AG20443 (cell line): ENCODE measurements at regions not wholly inside any gene's neighbourhood (a gene's known extent, or its start where the extent isn't known, plus 50 kb on each side); places are given as distances from the start of the nearest gene placed in this dataset.
A peak's percentile ranks its signal among the peaks of the same experiment; 100 is the strongest.

ENCODE experiments used
- DNase-seq: peaks from one replicate; pipeline ENCODE4 v3.0.0; 2012; ENCODE audit warnings: low spot score, mixed read lengths

DNA sequence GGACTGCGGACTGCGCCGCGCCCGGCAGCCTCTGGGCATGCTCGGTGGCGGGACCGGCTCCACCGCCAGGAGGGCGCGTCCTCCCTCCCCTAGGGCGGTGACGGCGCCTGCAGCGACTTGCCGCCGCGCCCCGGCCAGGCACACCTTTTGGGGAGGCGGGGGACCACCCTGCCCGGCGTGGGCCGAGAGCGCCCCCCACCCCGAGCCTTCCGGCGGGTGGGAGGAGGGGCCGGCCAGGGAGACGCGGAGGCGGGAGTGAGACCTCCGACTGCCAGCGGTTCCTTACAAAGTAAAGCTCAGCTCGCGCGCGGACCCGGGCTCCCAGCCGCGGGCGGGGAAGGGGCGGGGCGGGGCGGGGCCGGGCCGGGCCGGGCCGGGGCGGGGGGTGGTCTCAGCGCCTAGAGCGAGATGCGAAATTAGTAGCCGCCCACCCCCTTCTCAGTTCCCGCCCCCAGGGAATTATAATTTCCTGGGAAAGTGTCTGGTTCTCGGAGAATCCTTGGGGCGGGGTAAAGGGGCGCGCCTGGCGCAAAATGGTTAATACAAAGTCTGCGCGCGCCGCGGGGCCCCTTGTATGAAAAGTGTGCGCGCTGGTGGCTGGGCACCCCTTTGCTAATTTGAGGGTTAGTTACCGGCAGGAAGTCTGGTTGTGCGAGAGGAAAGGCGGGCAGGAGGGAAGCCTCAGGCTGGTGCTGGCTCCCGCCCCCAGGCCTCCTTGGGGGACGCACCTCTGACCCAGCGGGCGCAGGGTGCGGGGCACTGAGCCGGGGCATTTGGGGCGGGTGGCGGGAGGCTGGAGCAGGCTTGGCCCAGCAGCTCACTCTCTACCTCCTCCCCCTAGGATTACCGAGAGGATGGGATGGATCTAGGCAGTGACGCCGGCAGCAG is 224.8 kb upstream of the IL12A start:
- DNase-seq: peak; percentile 90

DNA sequence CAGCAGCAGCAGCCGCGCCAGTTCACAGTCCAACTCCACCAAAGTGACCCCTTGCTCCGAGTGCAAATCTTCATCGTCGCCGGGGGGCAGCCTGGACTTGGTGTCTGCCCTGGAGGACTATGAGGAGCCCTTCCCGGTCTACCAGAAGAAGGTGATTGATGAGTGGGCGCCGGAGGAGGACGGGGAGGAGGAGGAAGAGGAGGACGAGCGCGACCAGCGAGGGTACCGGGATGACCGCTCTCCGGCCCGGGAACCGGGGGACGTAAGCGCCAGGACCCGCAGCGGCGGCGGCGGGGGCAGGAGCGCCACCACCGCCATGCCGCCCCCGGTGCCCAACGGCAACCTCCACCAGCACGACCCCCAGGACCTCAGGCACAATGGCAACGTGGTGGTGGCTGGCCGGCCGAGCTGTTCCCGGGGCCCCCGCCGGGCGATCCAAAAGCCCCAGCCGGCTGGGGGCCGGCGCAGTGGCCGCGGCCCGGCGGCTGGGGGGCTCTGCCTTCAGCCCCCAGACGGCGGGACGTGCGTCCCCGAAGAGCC is 224.1 kb upstream of the IL12A start:
- no peak for DNase-seq

DNA sequence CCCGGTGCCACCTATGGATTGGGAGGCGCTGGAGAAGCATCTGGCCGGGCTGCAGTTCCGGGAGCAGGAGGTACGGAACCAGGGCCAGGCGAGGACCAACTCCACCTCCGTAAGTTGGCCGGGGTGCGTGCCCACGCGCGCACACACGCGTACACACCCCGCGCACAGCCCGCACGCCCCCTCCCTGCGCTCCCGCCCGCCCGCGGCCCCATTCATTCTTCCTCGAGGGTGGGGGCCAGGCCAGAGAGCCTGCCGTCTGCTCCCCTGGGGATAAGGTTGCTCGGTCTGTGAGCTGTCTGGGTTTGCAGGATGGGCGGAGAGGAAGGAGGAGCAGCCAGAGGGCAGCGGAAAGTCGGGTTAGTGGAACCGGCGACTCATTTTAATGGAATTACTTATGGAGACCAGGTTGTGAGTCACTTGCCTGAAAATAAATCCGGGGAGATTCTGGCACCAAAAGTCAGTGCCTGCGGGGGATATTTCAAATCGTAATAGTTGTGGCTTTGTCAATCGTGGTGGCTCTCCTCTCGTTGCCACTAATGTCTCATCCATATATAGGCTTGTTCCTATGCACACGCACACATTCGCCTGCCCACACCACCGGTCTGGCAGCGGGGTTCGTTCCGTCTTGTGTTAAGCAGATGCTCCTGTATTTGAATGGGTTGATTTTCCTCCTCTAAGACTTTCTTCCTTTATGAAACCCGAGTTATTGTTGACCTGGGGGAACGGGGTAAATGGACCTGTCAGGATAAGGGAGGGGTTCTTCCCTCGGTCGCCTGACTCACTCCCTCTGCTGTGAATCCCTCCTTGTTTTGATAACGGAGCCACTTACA is 223.4 kb upstream of the IL12A start:
- peak; percentile 92 for DNase-seq

DNA sequence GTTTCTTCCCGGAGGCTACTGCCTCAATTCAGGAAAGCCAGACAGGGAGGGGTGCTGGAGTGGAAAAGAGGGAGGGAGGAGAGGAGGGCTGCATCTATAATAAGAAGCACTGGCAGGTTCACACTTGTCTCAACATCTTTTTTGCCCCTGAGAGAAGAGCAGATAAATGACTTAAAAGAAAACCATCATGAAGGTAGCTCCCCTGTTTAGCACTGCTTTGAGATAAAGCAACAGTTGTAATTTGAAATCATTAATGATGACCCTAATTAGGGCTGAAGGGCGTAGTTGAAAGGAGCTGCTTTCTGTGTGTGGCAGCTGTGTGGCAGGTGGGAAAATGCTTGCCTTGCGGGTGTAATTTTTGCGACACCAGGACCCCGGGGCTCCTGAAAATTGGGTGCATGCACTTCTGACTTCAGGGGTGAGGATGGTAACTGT is 222.8 kb upstream of the IL12A start:
- no peak for DNase-seq

DNA sequence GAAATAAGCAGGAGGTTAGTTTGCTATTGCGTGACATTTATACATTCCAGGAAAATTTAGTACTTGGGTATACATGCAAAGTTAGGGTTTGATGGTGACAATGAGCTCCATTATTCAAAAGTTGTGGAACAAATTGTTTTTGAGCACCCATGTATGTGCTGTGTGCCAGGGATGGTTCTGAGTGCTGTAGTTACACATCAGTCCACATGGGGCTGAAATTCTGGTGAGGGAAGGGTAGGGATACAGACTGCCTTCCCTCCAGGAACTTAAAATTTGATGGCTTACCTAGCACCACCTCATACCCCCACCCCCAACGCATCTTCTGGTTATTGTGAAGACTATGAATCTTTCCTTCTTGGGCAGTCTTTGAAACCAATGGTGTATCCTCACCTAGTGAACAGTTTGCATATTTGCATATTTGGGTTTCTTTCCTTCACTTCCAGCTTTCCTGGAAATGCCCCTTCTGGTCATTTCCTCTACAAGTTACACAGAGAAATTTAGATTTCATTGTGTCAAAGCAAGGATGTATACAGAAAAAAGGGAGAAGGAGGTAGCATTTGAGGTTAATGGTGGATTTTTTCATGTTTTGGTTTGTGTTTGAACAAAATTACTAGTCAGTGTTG is 222.0 kb upstream of the IL12A start:
- DNase-seq: peak; percentile 58

DNA sequence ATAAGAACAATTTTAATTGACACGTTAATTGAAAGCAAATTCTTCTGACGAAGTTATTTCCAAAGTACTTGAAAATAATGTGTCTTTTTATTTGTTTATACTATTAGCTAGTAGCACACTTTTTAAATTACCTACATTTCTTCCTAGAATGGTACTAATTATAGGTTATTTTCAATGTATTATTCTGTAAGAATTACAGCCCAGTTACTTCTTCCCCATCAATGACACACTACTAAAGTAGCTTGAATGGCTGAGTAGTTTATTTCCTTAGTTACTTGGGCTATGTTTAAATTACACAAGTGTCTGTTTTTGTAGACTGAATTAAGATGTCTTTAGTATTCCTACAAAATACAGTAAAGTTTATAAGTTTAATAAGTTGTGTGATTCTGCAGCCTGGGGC is 217.6 kb upstream of the IL12A start:
- no peak for DNase-seq

DNA sequence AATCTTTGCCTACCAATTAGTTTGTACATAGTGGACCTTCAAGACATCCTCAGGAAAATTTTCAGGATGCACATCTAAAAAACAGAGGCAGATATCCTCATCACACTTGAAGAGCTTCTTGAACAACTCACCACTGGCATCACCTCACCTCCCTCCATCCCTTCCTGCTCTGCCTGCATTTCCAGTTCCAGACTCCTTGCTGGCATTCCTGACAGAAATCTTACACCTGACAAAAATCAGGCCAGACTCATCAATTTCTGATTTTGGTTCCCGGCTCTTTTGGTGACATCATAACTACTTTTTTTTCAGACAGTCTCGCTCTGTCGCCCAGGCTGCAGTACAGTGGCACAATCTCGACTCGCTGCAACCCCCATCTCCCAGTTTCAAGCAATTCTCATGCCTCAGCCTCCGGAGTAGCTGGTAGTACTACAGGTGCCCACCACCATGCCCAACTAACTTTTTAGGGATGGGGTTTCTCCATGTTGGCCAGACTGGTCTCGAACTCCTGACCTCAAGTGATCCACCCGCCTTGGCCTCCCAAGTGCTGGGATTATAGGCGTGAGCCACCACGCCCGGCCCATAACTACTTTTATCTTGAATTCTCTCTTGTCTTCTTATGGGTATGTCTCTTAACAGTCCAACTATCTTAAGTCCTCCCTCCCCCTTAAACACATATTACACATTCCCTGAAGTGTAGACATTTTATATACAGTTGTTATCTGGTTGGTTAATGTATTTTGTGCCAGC is 216.6 kb upstream of the IL12A start:
- no peak for DNase-seq

DNA sequence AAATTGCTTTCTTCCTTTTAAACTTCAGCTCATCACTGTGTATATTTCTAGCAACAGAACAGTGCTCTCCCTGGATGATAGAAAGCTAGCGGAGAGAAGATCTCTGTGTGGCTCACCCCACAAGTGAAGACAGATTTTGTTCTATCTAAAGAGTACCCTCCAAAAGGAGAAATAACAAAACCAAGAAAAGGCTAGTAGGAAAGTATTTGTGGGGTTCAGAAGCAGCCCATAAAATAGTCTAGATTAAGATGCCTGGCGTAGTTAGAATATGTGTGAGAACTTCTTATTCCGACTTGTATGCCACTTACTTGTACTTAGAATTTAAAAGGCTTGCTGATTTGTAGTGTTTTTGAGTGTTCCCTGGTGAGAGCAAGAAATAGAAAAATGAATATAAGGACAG is 214.9 kb upstream of the IL12A start:
- no peak for DNase-seq

DNA sequence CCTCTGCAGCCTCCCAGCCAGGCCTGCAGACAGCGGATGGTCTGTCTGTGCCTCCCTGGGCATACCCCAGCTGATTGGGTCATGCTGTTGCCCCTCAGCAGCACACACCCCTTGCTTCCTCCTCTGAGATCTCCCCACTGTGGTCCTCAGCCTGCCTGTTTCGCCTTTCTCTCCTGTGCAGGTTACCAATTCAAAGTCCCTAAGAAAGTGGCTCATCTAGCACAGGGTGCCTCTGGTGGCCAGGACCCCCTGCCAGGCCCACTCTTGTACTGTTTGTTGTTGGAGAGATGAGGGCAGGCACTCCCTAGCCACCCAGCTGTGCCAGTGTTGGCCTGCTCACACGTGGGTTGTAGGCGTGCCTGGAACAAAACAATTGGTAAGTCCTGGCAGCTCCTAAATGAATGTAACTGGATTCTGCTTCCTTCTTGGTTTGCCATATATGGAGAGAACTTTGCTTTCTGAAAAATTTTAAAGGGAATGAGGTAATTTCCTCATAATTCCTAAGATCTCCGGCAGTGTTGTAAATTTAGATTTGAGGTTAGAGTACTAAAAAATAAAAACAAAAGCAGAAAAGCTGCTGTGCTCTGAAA is 213.2 kb upstream of the IL12A start:
- DNase-seq: peak; percentile 80

DNA sequence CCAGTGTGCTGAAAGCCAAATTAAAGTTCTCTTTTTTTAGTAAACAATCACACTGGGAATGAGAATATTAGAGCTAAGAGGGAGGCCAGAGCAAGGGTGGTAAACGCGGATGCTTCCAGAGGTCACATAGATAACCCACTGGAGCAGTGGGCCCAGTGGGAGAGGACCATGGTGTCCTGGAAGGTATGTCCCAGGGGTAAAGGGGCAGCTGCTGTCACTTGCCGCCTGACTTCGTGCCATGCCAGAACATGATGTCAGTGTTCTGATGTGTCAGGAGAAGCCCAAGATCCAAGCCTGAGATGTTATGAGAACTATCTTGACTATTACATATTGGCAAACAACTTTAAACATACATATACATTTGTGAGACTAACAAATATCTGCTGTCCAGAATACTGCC is 211.9 kb upstream of the IL12A start:
- no peak for DNase-seq

DNA sequence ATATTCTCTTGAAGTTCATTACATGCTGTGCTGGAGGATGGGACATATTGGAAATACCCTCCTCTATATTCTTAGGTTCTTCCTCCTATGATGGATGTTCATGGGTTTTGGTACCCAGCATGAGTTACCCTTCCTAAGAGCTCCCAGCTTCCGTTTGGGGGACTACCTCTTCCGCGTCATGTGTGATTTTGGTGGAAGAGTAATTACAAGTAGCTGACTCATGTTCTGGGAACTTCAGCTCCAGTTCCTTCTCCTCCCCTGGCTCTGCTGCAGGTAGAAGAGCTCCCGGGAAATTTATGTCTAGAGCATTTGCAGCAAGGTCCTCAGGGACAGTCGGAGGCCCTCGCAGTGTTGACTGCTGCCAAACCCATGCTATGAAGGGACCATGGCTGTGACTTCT is 208.8 kb upstream of the IL12A start:
- no peak for DNase-seq

DNA sequence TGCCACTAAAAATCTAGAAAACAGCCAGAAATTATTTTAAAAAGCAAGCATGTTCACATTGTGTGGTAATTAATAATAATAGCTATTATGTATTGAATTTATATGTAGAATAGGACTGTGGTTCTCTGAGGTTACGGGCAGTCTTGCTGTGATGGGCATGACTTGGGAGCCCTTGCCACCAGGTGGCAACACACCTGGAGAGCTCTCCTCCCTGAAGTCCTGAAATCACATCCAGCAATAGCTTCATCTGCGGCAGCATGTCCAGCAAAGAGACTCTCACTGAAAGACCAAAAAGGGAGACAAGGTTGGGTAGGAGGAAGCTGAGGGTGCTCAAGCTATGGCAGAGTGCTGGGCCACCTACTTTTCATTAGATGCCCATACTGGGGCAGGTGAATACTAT is 206.8 kb upstream of the IL12A start:
- no peak for DNase-seq

DNA sequence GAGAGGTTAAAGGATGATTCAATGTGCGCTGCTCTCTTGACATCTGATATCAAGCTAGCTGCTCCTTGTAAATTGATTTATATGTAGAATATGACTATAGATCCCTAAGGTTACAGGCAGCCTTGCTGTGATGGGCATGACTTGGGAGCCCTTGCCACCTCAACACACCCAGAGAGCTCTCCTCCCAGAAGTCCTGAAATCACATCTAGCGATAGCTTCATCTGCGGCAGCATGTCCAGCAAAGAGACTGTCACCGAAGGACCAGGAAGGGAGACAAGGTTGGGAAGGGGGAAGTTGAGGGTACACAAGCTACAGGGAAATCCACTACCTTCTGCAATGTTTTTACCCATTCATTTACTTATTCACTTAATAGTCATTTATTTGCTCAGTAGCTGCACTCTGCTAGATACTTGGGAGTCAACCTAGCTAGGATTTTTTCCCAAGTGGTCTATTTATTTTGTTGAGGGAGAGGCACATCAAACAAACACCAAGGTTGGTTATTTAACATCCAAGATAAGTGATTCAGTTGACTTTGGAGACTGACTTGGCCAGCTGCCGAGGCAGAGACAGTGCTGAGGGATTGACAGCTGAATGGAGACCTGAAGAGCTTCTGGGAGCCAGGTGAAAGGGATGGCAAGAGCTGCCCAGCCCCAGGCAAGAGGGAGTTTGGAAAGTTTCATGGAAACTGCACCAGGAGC is 205.8 kb upstream of the IL12A start:
- no peak for DNase-seq

DNA sequence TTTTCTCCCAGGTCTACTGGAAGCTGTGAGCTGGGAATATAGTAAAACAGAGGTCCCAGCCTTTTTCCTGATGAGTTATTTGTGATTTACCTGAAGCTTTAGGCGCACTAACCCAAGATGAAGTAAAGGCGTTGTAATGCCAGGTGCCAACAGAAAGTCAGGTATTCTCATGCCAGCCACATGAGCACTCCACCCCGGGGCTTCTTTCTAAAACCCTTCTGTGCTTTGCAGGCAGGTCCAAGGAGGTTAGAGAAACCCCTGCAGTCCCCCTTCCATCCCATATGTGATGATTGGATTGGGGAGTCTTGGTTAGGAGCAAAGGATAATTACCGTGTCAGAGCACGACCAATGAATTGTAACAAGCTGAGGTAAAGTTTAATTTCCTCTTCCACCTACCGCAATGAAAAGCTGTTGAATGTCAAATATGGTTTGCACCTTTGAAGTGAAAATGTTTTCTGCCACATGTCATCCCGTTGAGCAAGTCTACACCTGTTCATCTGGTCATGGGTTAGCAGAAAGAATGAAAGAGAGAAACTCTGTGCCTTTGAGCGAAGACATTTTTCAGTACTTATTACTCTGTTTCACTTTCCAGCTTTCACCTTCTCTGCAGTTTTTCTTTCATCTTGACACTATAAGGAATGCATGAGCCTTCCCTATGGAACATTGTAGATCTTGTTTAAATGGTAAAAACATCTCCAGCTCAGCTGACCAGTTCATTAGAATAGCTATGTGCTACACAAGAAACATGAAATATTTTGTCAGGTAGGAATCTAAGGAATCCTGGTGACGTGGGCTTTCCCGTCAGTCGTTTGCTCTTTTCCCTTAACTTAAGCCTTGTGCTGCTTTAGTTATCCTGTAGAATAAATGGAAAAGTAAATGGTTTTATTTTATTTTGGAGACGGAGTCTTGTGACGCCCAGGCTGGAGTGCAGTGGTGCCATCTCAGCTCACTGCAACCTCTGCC is 204.6 kb upstream of the IL12A start:
- DNase-seq: no peak

DNA sequence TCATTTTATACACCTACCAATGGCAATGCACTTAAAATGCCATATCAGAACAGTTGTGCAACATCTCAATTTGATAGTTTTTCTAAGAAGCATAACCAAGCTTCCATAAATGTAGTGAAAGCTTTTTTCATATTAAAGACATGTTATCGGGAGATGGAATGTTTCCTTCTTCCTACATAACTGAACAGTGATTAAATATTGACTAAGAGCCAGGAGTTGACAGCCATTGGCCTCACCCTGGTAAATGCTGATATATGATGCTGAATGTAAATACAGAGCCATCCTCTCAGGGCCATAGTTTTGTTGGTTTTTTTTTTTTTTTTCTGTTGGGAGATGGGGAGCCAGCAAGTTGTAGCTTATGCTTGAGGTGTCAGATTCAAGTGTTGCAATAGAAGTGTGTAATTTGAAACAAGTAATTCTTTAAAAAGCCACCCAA is 203.3 kb upstream of the IL12A start:
- no peak for DNase-seq

DNA sequence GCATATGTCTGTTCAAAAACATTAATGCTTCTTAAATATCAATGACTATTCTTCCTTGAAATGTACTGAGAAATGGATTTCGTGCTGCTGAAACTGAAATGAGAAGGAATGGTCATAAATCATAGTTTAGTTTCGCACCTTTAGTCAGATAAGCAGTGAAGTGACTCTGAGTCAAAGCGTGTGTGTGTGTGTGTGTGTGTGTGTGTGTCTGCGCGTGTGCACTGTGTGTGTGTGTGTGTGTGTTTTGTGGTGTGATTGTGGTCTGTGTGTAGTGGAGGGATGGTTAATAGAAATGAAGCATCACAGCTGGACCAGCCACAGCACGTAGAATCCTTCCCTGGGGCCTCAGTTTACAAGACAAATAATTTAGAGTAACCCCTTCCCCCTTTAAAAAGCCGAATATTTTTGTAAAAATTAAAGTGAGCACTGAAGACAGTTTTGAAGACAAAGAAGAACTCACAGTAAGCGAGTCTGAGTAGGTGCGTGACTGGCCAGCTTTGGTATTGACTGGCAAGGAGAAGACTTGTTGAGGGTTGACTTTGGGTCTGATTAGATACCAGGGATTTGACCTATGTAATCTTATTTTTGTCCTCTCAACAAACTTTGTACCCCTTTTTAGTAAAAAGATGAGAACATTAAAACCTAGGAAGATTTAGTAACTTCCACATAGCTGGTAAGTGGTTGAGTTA is 202.0 kb upstream of the IL12A start:
- no peak for DNase-seq

DNA sequence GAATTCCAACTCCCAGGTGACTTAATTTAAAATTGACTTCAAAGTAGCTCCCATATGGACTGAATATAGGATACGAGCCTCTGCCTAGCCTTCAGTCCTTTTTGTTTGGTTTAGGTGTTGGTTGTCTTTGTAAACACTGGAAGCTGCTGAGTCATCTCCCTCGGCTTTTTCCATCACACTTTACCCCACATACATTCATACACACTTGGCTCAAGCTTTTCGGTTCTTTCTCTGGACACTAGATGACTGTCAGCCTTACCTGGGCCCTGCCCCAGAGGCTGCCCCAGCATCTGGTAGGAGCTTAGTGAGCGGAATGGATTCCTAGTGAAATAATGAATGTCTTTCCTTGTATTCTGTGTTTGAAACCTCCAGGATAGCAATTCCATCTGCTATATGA is 201.5 kb upstream of the IL12A start:
- DNase-seq: peak; percentile 25

DNA sequence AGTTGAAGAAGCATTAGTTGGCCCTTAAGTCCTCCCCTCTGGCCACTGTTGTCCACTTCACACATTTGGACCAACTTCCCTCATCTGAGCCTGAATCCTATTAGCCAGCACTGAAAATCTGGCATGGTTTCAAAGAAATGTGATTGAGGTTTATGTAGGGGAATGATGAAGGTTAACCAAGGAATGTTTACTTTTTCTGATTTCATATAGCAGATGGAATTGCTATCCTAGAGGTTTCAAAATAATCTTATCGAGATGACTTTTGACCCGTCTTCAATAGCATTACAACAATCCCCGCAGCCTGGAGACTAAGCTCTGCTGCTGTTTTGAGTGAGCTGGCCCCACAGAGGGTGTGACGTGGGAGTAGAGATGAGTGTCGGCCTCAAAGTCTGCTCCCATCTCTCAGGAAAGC is 200.8 kb upstream of the IL12A start:
- DNase-seq: no peak

DNA sequence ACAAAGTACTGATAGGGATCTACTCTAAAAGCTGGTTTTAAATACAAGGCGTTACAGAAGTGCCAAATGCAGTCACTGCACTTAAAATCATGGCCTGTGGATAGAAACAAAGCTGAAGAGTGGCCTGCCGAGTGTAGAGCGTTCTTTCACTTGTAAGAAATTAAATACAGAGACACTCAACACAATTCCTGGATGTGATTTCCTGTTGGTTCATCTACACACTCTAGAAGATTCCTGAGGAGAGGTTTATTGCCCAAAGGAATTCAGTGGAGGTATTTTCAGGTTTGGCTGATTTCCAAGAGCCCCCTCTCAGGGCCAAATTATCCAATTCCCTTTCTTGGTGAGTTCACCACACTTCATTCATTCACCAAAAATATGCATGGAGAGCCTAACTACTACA is 200.3 kb upstream of the IL12A start:
- no peak for DNase-seq
